ENCODE measurements at regions not wholly inside any gene's neighbourhood (a gene's known extent, or its start where the extent isn't known, plus 50 kb on each side); places are given as distances from the start of the nearest gene placed in this dataset.

GRCh38 chr1:166221316-166221715, 54.5 kb upstream of the FAM78B start:
- DNase-seq (ENCODE audit: low read depth in 3 of 3) = no peak

- no peak for DNase-seq (ENCODE audit: low read depth in 3 of 3)
These were observed 67.1 kb upstream of the FAM78B start for GRCh38 chr1:166233750-166234366.

- DNase-seq (ENCODE audit: low read depth in 3 of 3) = no peak
These were observed 68.9 kb upstream of the FAM78B start for GRCh38 chr1:166235728-166236127.

- DNase-seq (ENCODE audit: low read depth in 3 of 3) = no peak
These were observed 70.9 kb upstream of the FAM78B start for GRCh38 chr1:166237675-166238074.

GRCh38 chr1:166253076-166253779, 86.4 kb upstream of the FAM78B start:
- no peak for DNase-seq (ENCODE audit: low read depth in 3 of 3)

- DNase-seq (ENCODE audit: low read depth in 3 of 3) = no peak
These were observed 91.2 kb upstream of the FAM78B start for GRCh38 chr1:166258017-166258416.

GRCh38 chr1:166261511-166261910, 94.7 kb upstream of the FAM78B start:
- DNase-seq (ENCODE audit: low read depth in 3 of 3) = no peak

- DNase-seq (ENCODE audit: low read depth in 3 of 3) = no peak
These were observed 103.8 kb upstream of the FAM78B start for GRCh38 chr1:166270476-166271150.

GRCh38 chr1:166271151-166271538, 104.3 kb upstream of the FAM78B start:
- no peak for DNase-seq (ENCODE audit: low read depth in 3 of 3)

GRCh38 chr1:166272155-166272554, 105.4 kb upstream of the FAM78B start:
- DNase-seq (ENCODE audit: low read depth in 3 of 3) = no peak

GRCh38 chr1:166272851-166273250, 106.0 kb upstream of the FAM78B start:
- no peak for DNase-seq (ENCODE audit: low read depth in 3 of 3)

- DNase-seq (ENCODE audit: low read depth in 3 of 3) = no peak
These were observed 106.8 kb upstream of the FAM78B start for GRCh38 chr1:166273618-166274017.

- no peak for DNase-seq (ENCODE audit: low read depth in 3 of 3)
These were observed 115.8 kb upstream of the FAM78B start for GRCh38 chr1:166282391-166283137.

- no peak for DNase-seq (ENCODE audit: low read depth in 3 of 3)
These were observed 116.4 kb upstream of the FAM78B start for GRCh38 chr1:166283190-166283589.

- DNase-seq (ENCODE audit: low read depth in 3 of 3) = no peak
These were observed 116.8 kb upstream of the FAM78B start for GRCh38 chr1:166283600-166283999.

GRCh38 chr1:166289309-166290050, 122.7 kb upstream of the FAM78B start:
- DNase-seq (ENCODE audit: low read depth in 3 of 3) = no peak

GRCh38 chr1:166295656-166296055, 128.9 kb upstream of the FAM78B start:
- no peak for DNase-seq (ENCODE audit: low read depth in 3 of 3)

- no peak for DNase-seq (ENCODE audit: low read depth in 3 of 3)
These were observed 131.2 kb upstream of the FAM78B start for GRCh38 chr1:166297993-166298392.

- no peak for DNase-seq (ENCODE audit: low read depth in 3 of 3)
These were observed 134.0 kb upstream of the FAM78B start for GRCh38 chr1:166300767-166301166.

GRCh38 chr1:166302989-166303758, 136.4 kb upstream of the FAM78B start:
- no peak for DNase-seq (ENCODE audit: low read depth in 3 of 3)

- no peak for DNase-seq (ENCODE audit: low read depth in 3 of 3)
These were observed 137.3 kb upstream of the FAM78B start for GRCh38 chr1:166304131-166304530.
